Neutrophil (primary cell): ENCODE measurements at regions not wholly inside any gene's neighbourhood (a gene's known extent, or its start where the extent isn't known, plus 50 kb on each side); places are given as distances from the start of the nearest gene placed in this dataset.

Experiments used
- H3K27ac ChIP-seq: fragments of 200-600 bp; sonication (generic); 2 replicates; pipeline ENCODE4 v1.5.1; 2016; ENCODE audit warnings: mild to moderate bottlenecking, moderate library complexity
- H3K27me3 ChIP-seq: fragments of 200-600 bp; sonication (generic); 2 replicates; pipeline ENCODE4 v1.6.0; 2016; ENCODE audit warnings: mild to moderate bottlenecking
- H3K36me3 ChIP-seq: fragments of 200-600 bp; sonication (generic); 2 replicates; pipeline ENCODE4 v1.5.1; 2017
- H3K4me1 ChIP-seq, 2 experiments: fragments of 200-600 bp in 1 of 2; sonication (generic) in 1 of 2; 1 replicate in 1 of 2; 2 replicates in 1 of 2; pipeline versions ENCODE4 v1.5.1 to v1.6.1; 2013 to 2016; ENCODE audit warnings: low read depth in 1 of 2, low read length in 1 of 2, mild to moderate bottlenecking in 1 of 2, moderate library complexity in 1 of 2; ENCODE audit not compliant: control insufficient read depth in 1 of 2, insufficient read depth in 1 of 2
- H3K4me3 ChIP-seq, 2 experiments: fragments of 200-600 bp in 1 of 2; sonication (generic) in 1 of 2; 1 replicate in 1 of 2; 2 replicates in 1 of 2; pipeline ENCODE4 v1.5.1; 2013 to 2016; ENCODE audit warnings: low read depth in 1 of 2, low read length in 1 of 2, mild to moderate bottlenecking in 1 of 2, moderate library complexity in 1 of 2
- H3K9me3 ChIP-seq: fragments of 200-600 bp; sonication (generic); 2 replicates; pipeline ENCODE4 v1.5.1; 2016
- CTCF ChIP-seq: fragments of 200-600 bp; sonication (generic); IDR thresholded peaks from 2 replicates; pipeline ENCODE4 v1.5.1; 2016; ENCODE audit warnings: antibody characterized with exemption

DNA sequence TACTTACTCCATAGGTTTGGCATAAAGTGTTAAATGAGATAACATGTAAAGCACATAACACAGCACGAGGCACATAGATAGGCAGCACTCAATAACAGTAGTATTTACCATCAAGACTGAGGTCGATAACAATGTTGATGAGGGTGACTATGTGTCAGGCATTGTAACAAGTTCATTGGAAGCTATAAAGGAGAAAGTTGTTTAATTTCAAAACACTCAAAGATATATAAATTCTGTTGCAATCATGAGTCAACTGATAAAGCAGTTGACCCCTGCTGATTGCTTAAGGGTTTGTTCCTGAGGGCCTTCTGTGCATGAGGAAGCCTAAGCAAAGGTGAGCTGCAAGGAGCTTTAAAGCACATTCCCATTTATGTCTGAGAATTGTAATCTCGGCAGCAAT is 760.5 kb downstream of the SATB2 start:
- TF ChIP-seq CTCF: no peak
- Histone ChIP-seq H3K27ac (no peak overlapping the region), H3K4me3 (no peak overlapping the region), H3K36me3 (no peaks in the 10 kb centered on the region), H3K9me3 (no peaks in the 10 kb centered on the region), H3K4me1 (no peaks in the 10 kb centered on the region), H3K27me3 (no peaks in the 10 kb centered on the region)

DNA sequence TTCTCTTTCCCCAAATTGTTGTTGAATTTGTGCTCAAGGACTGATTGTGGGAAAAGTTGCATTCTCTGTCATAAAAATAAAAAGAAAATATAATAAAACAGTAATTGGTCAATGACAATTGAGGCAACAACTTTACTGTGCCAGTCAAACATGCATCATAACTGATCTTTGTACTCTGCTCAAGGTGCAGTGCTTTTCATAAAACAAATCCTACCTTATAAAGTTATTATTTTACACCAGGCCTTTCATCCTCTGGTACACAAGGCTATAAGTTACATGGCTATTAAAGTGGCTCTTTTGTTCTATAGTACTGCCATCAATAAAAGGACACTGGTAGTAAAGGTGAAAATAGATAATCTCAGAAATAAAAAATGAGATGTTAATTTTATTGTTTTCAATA is 761.9 kb downstream of the SATB2 start:
- no peak for TF ChIP-seq CTCF
- H3K4me1 ChIP-seq: no peaks in the 10 kb centered on the region
- no peaks in the 10 kb centered on the region for H3K9me3 ChIP-seq
- no peak overlapping the region for H3K4me3 ChIP-seq
- H3K27ac ChIP-seq: no peak overlapping the region
- H3K27me3 ChIP-seq: no peaks in the 10 kb centered on the region
- H3K36me3 ChIP-seq: no peaks in the 10 kb centered on the region

DNA sequence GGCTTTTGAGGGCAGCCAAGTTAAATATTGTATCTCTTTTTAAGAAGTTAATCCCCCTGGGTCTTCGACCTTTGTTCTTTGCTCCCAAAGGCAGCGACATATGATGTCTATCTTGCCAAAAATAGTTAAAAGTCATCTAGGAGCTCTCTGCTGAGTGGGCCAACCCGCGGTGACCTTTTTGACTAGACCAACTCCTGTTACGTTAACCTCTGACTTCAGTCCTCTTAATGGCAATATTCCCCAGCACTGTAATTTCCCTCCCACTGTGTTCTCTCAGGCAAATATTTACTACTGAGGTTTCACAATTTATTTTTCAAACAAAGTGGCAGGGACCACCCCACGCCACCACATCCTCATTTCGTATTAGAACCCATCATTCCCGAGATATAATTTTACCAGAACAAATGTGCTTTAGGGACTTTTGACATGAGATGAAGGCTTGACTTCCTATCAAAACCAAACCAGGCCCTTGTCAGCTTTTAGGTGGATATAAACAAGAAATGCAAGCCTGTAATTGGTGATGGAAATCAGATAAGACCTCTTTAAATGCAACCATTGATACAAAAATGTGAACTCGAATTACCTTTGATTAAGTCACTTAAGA is 764.7 kb downstream of the SATB2 start:
- Histone ChIP-seq H3K36me3 (no peaks in the 10 kb centered on the region), H3K4me3 (no peak overlapping the region), H3K4me1 (no peaks in the 10 kb centered on the region), H3K9me3 (no peaks in the 10 kb centered on the region), H3K27me3 (no peaks in the 10 kb centered on the region), H3K27ac (no peak overlapping the region)
- no peak for TF ChIP-seq CTCF

DNA sequence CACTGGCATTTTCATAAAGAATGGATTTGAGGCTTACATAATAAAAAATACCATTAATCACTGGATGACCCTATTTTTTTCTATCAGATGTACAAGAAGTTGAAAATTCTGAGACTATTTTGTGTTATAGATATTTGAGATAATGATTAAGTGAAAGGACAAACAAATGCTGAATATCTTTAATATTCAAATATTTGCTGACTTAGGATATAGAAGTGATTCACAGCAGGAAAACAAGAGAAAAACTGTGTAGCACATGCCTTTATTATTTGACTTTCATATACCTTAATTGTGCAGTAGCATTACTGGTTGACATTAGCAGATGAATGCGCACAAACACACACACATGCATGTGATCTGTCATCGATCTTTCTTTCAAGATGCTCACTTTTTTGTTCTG is 766.5 kb downstream of the SATB2 start:
- TF ChIP-seq CTCF: no peak

GRCh38 chr2:198664321-198664720 is 793.4 kb downstream of the SATB2 start:
- Histone ChIP-seq H3K27me3 (no peaks in the 10 kb centered on the region), H3K4me1 (no peaks in the 10 kb centered on the region), H3K27ac (no peak overlapping the region), H3K36me3 (no peaks in the 10 kb centered on the region), H3K9me3 (no peaks in the 10 kb centered on the region), H3K4me3 (no peak overlapping the region)
- TF ChIP-seq CTCF: no peak

More for the DNA sequence above, 766.5 kb downstream of the SATB2 start:
- H3K27me3 ChIP-seq: no peaks in the 10 kb centered on the region
- H3K4me1 ChIP-seq: no peaks in the 10 kb centered on the region
- H3K36me3 ChIP-seq: no peaks in the 10 kb centered on the region
- no peaks in the 10 kb centered on the region for H3K9me3 ChIP-seq
- H3K27ac ChIP-seq: no peak overlapping the region
- H3K4me3 ChIP-seq: no peak overlapping the region

GRCh38 chr2:198662905-198663304 is 794.8 kb downstream of the SATB2 start:
- Histone ChIP-seq H3K27ac (no peak overlapping the region), H3K4me3 (no peak overlapping the region), H3K27me3 (no peaks in the 10 kb centered on the region), H3K36me3 (no peaks in the 10 kb centered on the region), H3K9me3 (no peaks in the 10 kb centered on the region), H3K4me1 (no peaks in the 10 kb centered on the region)
- TF ChIP-seq CTCF: no peak
